ENCODE measurements at regions not wholly inside any gene's neighbourhood (a gene's known extent, or its start where the extent isn't known, plus 50 kb on each side); places are given as distances from the start of the nearest gene placed in this dataset.

DNA sequence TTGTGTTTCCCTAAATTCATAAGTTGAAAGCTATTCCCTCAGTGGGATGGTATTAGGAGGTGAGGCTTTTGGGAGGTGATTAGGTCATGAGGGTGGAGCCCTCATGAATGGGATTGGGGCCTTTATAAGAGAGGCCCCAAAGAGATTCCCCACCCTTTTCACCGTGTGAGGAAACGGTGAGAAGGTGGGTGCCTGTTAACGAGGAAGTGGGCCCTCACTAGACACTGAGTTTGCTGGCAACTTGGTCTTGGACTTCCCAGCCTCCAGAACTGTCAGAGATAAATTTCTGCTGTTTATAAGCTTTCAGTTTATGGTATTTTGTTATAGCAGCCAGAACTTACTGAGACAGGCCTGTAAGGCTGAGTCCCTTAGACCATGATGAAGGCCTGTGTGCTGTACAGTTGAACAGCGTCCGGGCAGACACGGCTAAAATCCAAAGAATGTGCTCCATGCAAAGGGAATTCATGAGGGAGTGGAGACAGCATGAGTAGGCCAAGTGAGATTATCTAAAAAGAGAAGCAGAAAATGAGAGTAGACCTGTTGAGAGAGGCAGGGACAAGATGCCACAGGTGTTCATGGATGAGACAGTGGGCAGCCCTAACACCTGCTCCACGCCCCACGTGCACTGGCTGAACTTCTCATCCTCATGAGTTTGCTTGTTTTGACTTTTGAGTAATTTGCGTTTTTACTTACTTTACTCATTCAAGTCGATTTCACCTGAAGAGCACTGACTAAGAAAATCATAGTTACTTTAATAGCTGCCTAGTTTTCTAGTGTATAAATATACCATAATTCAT lies 66.9 kb upstream of the SFMBT2 start:
- H3K4me3 ChIP-seq (ENCODE audit: low read depth in 2 of 2, low read length in 1 of 2) = no peak overlapping the region
- H3F3A ChIP-seq (replicated peaks; ENCODE audit: insufficient read depth) = no peaks in the 10 kb centered on the region
- no peak for DNase-seq
- no peaks in the 10 kb centered on the region for H3K27me3 ChIP-seq (ENCODE audit: insufficient read depth)
- no peaks in the 10 kb centered on the region for H3K9me2 ChIP-seq
- no peaks in the 10 kb centered on the region for H3K9me3 ChIP-seq
- H3K9ac ChIP-seq = no peak overlapping the region
- TF ChIP-seq, protein P1, sequence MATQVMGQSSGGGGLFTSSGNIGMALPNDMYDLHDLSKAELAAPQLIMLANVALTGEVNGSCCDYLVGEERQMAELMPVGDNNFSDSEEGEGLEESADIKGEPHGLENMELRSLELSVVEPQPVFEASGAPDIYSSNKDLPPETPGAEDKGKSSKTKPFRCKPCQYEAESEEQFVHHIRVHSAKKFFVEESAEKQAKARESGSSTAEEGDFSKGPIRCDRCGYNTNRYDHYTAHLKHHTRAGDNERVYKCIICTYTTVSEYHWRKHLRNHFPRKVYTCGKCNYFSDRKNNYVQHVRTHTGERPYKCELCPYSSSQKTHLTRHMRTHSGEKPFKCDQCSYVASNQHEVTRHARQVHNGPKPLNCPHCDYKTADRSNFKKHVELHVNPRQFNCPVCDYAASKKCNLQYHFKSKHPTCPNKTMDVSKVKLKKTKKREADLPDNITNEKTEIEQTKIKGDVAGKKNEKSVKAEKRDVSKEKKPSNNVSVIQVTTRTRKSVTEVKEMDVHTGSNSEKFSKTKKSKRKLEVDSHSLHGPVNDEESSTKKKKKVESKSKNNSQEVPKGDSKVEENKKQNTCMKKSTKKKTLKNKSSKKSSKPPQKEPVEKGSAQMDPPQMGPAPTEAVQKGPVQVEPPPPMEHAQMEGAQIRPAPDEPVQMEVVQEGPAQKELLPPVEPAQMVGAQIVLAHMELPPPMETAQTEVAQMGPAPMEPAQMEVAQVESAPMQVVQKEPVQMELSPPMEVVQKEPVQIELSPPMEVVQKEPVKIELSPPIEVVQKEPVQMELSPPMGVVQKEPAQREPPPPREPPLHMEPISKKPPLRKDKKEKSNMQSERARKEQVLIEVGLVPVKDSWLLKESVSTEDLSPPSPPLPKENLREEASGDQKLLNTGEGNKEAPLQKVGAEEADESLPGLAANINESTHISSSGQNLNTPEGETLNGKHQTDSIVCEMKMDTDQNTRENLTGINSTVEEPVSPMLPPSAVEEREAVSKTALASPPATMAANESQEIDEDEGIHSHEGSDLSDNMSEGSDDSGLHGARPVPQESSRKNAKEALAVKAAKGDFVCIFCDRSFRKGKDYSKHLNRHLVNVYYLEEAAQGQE (IDR thresholded peaks at IDR 0.05; ENCODE audit: low read depth, low read length) = no peak
- TF ChIP-seq, protein P2, sequence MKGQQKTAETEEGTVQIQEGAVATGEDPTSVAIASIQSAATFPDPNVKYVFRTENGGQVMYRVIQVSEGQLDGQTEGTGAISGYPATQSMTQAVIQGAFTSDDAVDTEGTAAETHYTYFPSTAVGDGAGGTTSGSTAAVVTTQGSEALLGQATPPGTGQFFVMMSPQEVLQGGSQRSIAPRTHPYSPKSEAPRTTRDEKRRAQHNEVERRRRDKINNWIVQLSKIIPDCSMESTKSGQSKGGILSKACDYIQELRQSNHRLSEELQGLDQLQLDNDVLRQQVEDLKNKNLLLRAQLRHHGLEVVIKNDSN (IDR thresholded peaks at IDR 0.05; ENCODE audit: borderline replicate concordance, low read depth) = no peak
- TF ChIP-seq FOXJ3 (CRISPR knock-in tag; IDR thresholded peaks at IDR 0.05) (no peak), CHD2 (IDR thresholded peaks at IDR 0.05; ENCODE audit: low read length, partially characterized antibody) (no peak), JUND (IDR thresholded peaks at IDR 0.05) (no peak), RFX5 (IDR thresholded peaks at IDR 0.05; ENCODE audit: low read length) (no peak), GABPA (IDR thresholded peaks at IDR 0.05; ENCODE audit: low read depth) (no peak), RCOR1 (IDR thresholded peaks at IDR 0.05; ENCODE audit: low read length) (no peak), RXRA (IDR thresholded peaks at IDR 0.05; ENCODE audit: borderline replicate concordance, low read depth) (no peak), RAD21 (IDR thresholded peaks at IDR 0.05; ENCODE audit: low read length) (no peak), TAF1 (IDR thresholded peaks at IDR 0.05; ENCODE audit: borderline replicate concordance, low read depth, low read length) (no peak), ELF1 (IDR thresholded peaks at IDR 0.05) (no peak), YY1 (IDR thresholded peaks at IDR 0.05; ENCODE audit: low read depth) (no peak), FOXM1 (IDR thresholded peaks at IDR 0.05; ENCODE audit: low read depth) (no peak), POLR2AphosphoS5 (IDR thresholded peaks at IDR 0.05; ENCODE audit: low read depth, low read length) (no peak), GATA2 (CRISPR knock-in tag; IDR thresholded peaks at IDR 0.05) (no peak)
- TF ChIP-seq, protein P3, sequence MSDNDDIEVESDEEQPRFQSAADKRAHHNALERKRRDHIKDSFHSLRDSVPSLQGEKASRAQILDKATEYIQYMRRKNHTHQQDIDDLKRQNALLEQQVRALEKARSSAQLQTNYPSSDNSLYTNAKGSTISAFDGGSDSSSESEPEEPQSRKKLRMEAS (IDR thresholded peaks at IDR 0.05; ENCODE audit: low read depth) = no peak
- TF ChIP-seq, protein P4, sequence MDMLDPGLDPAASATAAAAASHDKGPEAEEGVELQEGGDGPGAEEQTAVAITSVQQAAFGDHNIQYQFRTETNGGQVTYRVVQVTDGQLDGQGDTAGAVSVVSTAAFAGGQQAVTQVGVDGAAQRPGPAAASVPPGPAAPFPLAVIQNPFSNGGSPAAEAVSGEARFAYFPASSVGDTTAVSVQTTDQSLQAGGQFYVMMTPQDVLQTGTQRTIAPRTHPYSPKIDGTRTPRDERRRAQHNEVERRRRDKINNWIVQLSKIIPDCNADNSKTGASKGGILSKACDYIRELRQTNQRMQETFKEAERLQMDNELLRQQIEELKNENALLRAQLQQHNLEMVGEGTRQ (IDR thresholded peaks at IDR 0.05; ENCODE audit: borderline replicate concordance, low read depth, low read length) = no peak
- WGBS (ENCODE audit: low lambda C conversion rate) = 55% methylated on average over 10 of the region's 10 CpGs
- H3K27ac ChIP-seq (ENCODE audit: low read depth in 2 of 2, low read length in 1 of 2) = no peak overlapping the region
- 0 out of 2 replicates have a peak overlapping the region, but pooled peaks have one; percentile 16 for H2AFZ ChIP-seq (ENCODE audit: low read depth)
- CTCF ChIA-PET = no interaction called here
- POLR2A ChIA-PET = no interaction called here
- peaks cover 0 to 8% of the 10 kb centered on the region in 2 experiments; a peak in 1 of 4 replicates for H3K4me1 ChIP-seq (ENCODE audit: control insufficient read depth in 1 of 2, insufficient read depth in 2 of 2, low read depth in 1 of 2, low read length in 1 of 2)
- H3K36me3 ChIP-seq (replicated peaks in 1 of 2; ENCODE audit: control insufficient read depth in 1 of 2, insufficient read depth in 2 of 2, low read length in 1 of 2) = no peaks in the 10 kb centered on the region
- no peak overlapping the region for H3K4me2 ChIP-seq
- no peaks in the 10 kb centered on the region for H3K79me2 ChIP-seq (ENCODE audit: insufficient read depth)
- no peaks in the 10 kb centered on the region for H4K20me1 ChIP-seq (ENCODE audit: insufficient read depth)

All from SK-N-SH (cell line).